B cell (primary cell): ENCODE measurements at regions not wholly inside any gene's neighbourhood (a gene's known extent, or its start where the extent isn't known, plus 50 kb on each side); places are given as distances from the start of the nearest gene placed in this dataset.

Experiments used
- ATAC-seq: fragments of 200-7000 bp; cut with Tn5 transposase; one replicate; pipeline ENCODE4 v1.10.0; 2021; ENCODE audit warnings: low read depth, mild to moderate bottlenecking, moderate number of reproducible peaks, moderate library complexity
- CTCF ChIA-PET: fragments of 350-600 bp; sonication (Branson Sonifier 250); formaldehyde crosslinking; loops from one replicate; lab custom pipeline; 2021; ENCODE audit warnings: antibody characterized with exemption, inconsistent platforms; lab: Charles Lee
- POLR2A ChIA-PET: fragments of 350-600 bp; sonication (Branson Sonifier 250); formaldehyde crosslinking; loops from one replicate; lab custom pipeline; 2021; ENCODE audit warnings: antibody characterized with exemption; lab: Charles Lee
- DNase-seq: peaks from one replicate; pipeline ENCODE4 v3.0.0; 2013
- H2AFZ ChIP-seq: 2 replicates; pipeline ENCODE4 v1.6.1; 2012; ENCODE audit warnings: mild to moderate bottlenecking, low read depth, low read length; ENCODE audit not compliant: insufficient read depth, poor library complexity, severe bottlenecking
- H3K27ac ChIP-seq, 2 donors: 1 replicate in 1 of 2; 2 replicates in 1 of 2; pipeline ENCODE4 v1.5.1; 2012 to 2013; ENCODE audit warnings: low read length in 2 of 2, mild to moderate bottlenecking in 2 of 2, moderate library complexity in 1 of 2
- H3K27me3 ChIP-seq, 4 experiments: fragments of 200-600 bp in 1 of 4; sonication (generic) in 1 of 4; replicated peaks in 1 of 4; 1 replicate in 2 of 4; 2 replicates in 2 of 4; pipeline versions ENCODE4 v1.6.1 to v1.7.0; 2013 to 2016; ENCODE audit warnings: low read length in 3 of 4, mild to moderate bottlenecking in 2 of 4, mixed read lengths in 1 of 4, moderate library complexity in 1 of 4; ENCODE audit not compliant: insufficient read depth in 4 of 4, control insufficient read depth in 3 of 4; ENCODE audit errors: control extremely low read depth in 1 of 4
- H3K36me3 ChIP-seq, 2 experiments: replicated peaks in 1 of 2; 1 replicate in 1 of 2; 2 replicates in 1 of 2; pipeline versions ENCODE4 v1.6.1 to v1.7.1; 2013; ENCODE audit warnings: low read length in 1 of 2; ENCODE audit not compliant: insufficient read depth in 2 of 2, control insufficient read depth in 1 of 2; ENCODE audit errors: control extremely low read depth in 1 of 2, extremely low read depth in 1 of 2
- H3K4me1 ChIP-seq, 2 donors: fragments of 200-600 bp in 1 of 2; sonication (generic) in 1 of 2; 1 replicate in 1 of 2; 2 replicates in 1 of 2; pipeline versions ENCODE4 v1.5.1 to v1.6.1; 2013 to 2017; ENCODE audit warnings: low read length in 2 of 2; ENCODE audit not compliant: control insufficient read depth in 2 of 2, insufficient read depth in 2 of 2
- H3K4me2 ChIP-seq: replicated peaks from 2 replicates; pipeline ENCODE3; 2012; ENCODE audit warnings: mild to moderate bottlenecking, low read depth, low read length; ENCODE audit not compliant: poor library complexity, severe bottlenecking
- H3K4me3 ChIP-seq, 5 experiments: fragments of 200-600 bp in 1 of 5; sonication (generic) in 1 of 5; 1 replicate in 3 of 5; 2 replicates in 2 of 5; pipeline versions ENCODE4 v1.5.1 to v1.7.0; 2011 to 2016; ENCODE audit warnings: low read length in 4 of 5, mild to moderate bottlenecking in 4 of 5, low read depth in 2 of 5, control low read depth in 1 of 5, moderate library complexity in 1 of 5; ENCODE audit not compliant: insufficient read depth in 1 of 5; ENCODE audit errors: control extremely low read depth in 1 of 5, extremely low read depth in 1 of 5
- H3K79me2 ChIP-seq: fragments of 200-600 bp; sonication (generic); one replicate; pipeline ENCODE4 v1.6.0; 2016; ENCODE audit warnings: low read length; ENCODE audit not compliant: control insufficient read depth, insufficient read depth
- H3K9ac ChIP-seq: fragments of 200-600 bp; sonication (generic); 2 replicates; pipeline ENCODE4 v1.6.1; 2017; ENCODE audit warnings: mild to moderate bottlenecking, low read length, moderate library complexity
- H3K9me3 ChIP-seq, 3 donors: one replicate each; pipeline versions ENCODE4 v1.6.1 to v1.7.1; 2013; ENCODE audit warnings: low read length in 2 of 3; ENCODE audit not compliant: control insufficient read depth in 2 of 3, insufficient read depth in 1 of 3; ENCODE audit errors: control extremely low read depth in 1 of 3
- H4K20me1 ChIP-seq: 2 replicates; pipeline ENCODE4 v1.6.0; 2012; ENCODE audit warnings: mild to moderate bottlenecking, low read length; ENCODE audit not compliant: insufficient read depth, control insufficient read depth, poor library complexity, severe bottlenecking
- H3K27ac Mint-ChIP-seq: one replicate; pipeline ENCODE4 v1.8.0; 2021; ENCODE audit warnings: mixed read lengths
- H3K27me3 Mint-ChIP-seq: one replicate; pipeline ENCODE4 v1.8.0; 2021; ENCODE audit warnings: mixed read lengths
- H3K4me1 Mint-ChIP-seq: one replicate; pipeline ENCODE4 v1.8.0; 2021; ENCODE audit warnings: mixed read lengths
- H3K4me3 Mint-ChIP-seq: one replicate; pipeline ENCODE4 v1.8.0; 2021; ENCODE audit warnings: mixed read lengths
- H3K9me3 Mint-ChIP-seq: one replicate; pipeline ENCODE4 v1.8.0; 2022; ENCODE audit warnings: mixed read lengths; ENCODE audit not compliant: insufficient read depth
- EZH2 ChIP-seq: IDR thresholded peaks from 2 replicates; pipeline ENCODE4 v1.6.1; 2012; ENCODE audit warnings: borderline replicate concordance, low read depth, mild to moderate bottlenecking, moderate library complexity, low read length; ENCODE audit not compliant: insufficient read depth, poor library complexity, severe bottlenecking
- WGBS: methylation state at CpG from one replicate; pipeline ENCODE4 v1.1.5; 2013; ENCODE audit warnings: missing lambda C conversion rate; ENCODE audit not compliant: insufficient coverage; 5-methylcytosine and 5-hydroxymethylcytosine counted together
- intact Hi-C: fragments of 100-400 bp; cut with micrococcal nuclease; formaldehyde crosslinking; loops from one replicate; pipeline ENCODE4 v1.10.0; 2022
- TF ChIP-seq, protein P1 (sequence below): fragments of 200-600 bp; IDR thresholded peaks from one replicate; pipeline ENCODE4 v1.8.0; 2022; ENCODE audit warnings: antibody characterized with exemption, mild to moderate bottlenecking

DNA sequence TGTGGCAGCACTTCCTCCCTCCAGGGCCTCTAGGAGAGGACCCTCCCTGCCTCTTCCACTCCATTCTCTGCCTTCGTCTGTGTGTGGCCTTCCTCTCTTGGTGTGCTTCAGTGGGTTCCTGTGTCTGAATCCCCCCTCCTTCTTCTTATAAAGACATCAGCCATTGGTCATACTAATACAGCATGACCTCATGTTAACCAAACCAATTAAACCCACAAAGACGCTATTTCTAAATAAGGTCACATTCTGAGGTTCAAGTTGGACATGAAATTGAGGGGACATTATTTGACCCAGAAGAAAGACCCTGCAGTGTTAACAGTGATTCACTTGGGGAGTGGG, 398.6 kb downstream of the SHANK2 start:
- Histone ChIP-seq H3K4me3 (no peak overlapping the region), H3K27ac (no peak overlapping the region), H3K27me3 (peaks cover 0 to 3% (median 0%) of the 10 kb centered on the region in 4 experiments), H2AFZ (no peak overlapping the region), H3K9ac (no peak overlapping the region), H3K9me3 (peaks cover 0 to 9% (median 0%) of the 10 kb centered on the region in 3 donors), H3K36me3 (no peaks in the 10 kb centered on the region), H3K79me2 (no peaks in the 10 kb centered on the region), H3K4me2 (no peak overlapping the region), H4K20me1 (no peaks in the 10 kb centered on the region), H3K4me1 (no peaks in the 10 kb centered on the region)
- no peak for ATAC-seq
- intact Hi-C loops = no loop called here
- no peak overlapping the region for H3K4me3 Mint-ChIP-seq
- 40% methylated on average over 1 of the region's 2 CpGs for WGBS
- DNase-seq = no peak
- no peaks in the 10 kb centered on the region for H3K9me3 Mint-ChIP-seq
- H3K4me1 Mint-ChIP-seq = no peaks in the 10 kb centered on the region
- CTCF ChIA-PET = no interaction called here
- TF ChIP-seq, protein P1, sequence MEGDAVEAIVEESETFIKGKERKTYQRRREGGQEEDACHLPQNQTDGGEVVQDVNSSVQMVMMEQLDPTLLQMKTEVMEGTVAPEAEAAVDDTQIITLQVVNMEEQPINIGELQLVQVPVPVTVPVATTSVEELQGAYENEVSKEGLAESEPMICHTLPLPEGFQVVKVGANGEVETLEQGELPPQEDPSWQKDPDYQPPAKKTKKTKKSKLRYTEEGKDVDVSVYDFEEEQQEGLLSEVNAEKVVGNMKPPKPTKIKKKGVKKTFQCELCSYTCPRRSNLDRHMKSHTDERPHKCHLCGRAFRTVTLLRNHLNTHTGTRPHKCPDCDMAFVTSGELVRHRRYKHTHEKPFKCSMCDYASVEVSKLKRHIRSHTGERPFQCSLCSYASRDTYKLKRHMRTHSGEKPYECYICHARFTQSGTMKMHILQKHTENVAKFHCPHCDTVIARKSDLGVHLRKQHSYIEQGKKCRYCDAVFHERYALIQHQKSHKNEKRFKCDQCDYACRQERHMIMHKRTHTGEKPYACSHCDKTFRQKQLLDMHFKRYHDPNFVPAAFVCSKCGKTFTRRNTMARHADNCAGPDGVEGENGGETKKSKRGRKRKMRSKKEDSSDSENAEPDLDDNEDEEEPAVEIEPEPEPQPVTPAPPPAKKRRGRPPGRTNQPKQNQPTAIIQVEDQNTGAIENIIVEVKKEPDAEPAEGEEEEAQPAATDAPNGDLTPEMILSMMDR = no peak
- TF ChIP-seq EZH2 = no peak
- POLR2A ChIA-PET = no interaction called here
- no peak overlapping the region for H3K27ac Mint-ChIP-seq
- peaks cover 13% of the 10 kb centered on the region for H3K27me3 Mint-ChIP-seq

DNA sequence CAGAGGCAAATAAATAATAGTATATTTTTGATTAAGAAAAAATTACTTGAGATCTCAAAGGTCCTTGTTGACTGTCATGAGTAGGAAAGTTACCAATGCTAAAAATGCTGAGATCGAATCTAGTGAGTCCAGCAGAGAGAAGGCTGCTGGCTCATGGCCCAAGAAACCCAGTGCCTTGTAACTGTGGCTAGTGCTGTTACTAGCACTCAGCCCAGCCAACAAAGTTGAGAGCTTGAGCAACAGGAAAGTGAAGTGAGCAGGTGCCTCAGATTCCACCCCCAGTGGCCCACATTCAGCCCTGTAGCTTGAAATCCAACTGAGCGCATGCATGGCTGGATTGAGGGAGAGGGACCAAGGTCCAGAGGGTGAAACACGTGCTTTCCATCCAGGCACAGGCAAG, 398.2 kb downstream of the SHANK2 start:
- ChIA-PET CTCF (no interaction called here), POLR2A (no interaction called here)
- Histone ChIP-seq H3K79me2 (no peaks in the 10 kb centered on the region), H3K9me3 (peaks cover 0 to 9% (median 0%) of the 10 kb centered on the region in 3 donors), H3K27me3 (peaks cover 0 to 3% (median 0%) of the 10 kb centered on the region in 4 experiments), H3K27ac (no peak overlapping the region), H3K4me1 (no peaks in the 10 kb centered on the region), H2AFZ (no peak overlapping the region), H3K9ac (no peak overlapping the region), H4K20me1 (no peaks in the 10 kb centered on the region), H3K4me3 (no peak overlapping the region), H3K36me3 (no peaks in the 10 kb centered on the region), H3K4me2 (no peak overlapping the region)
- TF ChIP-seq, protein P1 = no peak
- no peak for TF ChIP-seq EZH2
- DNase-seq = no peak
- H3K4me3 Mint-ChIP-seq = no peak overlapping the region
- H3K9me3 Mint-ChIP-seq = no peaks in the 10 kb centered on the region
- H3K4me1 Mint-ChIP-seq = no peaks in the 10 kb centered on the region
- WGBS = 82% methylated on average over 3 of the region's 3 CpGs
- intact Hi-C loops = no loop called here
- no peak overlapping the region for H3K27ac Mint-ChIP-seq
- H3K27me3 Mint-ChIP-seq = peaks cover 13% of the 10 kb centered on the region
- no peak for ATAC-seq
